NCI-H2107 treated with DMSO at 0.1 percent for 48 hours (cell line): ENCODE measurements at regions not wholly inside any gene's neighbourhood (a gene's known extent, or its start where the extent isn't known, plus 50 kb on each side); places are given as distances from the start of the nearest gene placed in this dataset.
"Not testable (repeated sequence)": the region's sequence is repeated elsewhere in the genome, so short reads cannot be mapped to it uniquely, and the experiment has no call there.

Experiments used
- DNase-seq: peaks from one replicate; lab custom pipeline; 2025; ENCODE audit not compliant: unreplicated experiment; lab: John Stamatoyannopoulos, UW

DNA sequence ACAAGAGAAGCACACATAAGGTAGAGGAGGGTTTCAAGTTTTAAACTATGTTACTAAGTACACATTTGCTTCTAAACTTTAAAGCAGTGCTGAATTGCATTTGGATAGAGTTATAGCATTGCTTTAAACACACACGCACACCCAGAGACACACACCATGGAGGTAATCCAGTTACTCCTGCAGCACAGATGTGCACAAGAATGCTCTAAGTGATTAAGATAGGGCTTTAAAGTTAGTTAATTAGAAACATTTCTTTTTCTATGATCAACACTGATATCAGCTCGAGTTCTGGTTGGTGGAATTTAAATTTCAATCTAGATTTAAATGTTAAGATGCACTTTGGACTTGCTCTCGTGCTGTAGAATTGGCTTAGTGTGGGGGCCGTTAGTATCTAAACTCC, 492.3 kb downstream of the ZEB2 start:
- DNase-seq = no peak

DNA sequence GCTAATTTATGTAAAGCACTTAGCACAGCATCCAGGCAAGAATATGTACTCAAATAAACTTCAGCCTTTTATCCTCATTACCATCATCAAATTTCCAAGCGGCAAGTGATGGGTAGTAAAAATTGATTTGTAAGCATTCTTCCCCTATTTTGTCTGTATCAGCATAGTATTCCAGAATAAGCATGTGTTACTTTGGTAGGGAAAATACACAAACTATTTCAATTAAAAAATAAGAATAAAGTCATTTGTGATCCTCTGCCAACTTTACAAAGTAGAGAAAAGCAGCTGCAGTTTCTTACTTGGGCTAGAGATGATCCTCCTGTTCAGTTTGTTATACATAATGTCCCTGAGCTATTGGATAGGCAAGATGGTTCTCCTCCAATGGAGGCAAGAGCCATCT, 493.2 kb downstream of the ZEB2 start:
- no peak for DNase-seq

DNA sequence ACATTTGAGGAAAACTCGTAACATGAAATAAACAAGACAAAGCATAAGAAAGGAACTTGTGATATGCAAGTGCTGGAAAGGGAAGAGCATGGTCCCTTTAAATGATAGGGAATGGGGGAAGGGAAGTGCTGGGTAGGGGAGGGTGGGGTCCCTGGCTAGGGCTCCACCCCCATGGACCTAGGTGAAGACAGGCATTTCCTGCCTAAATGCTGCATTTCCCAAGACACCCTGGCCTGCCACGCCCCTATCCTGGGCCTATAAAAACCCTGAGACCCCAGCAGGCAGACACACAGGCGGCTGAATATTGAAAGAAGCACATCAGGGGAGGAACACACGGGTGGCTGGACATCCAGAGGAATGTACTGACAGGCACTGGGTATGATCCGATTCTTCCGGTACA, 499.9 kb downstream of the ZEB2 start:
- DNase-seq = no peak

DNA sequence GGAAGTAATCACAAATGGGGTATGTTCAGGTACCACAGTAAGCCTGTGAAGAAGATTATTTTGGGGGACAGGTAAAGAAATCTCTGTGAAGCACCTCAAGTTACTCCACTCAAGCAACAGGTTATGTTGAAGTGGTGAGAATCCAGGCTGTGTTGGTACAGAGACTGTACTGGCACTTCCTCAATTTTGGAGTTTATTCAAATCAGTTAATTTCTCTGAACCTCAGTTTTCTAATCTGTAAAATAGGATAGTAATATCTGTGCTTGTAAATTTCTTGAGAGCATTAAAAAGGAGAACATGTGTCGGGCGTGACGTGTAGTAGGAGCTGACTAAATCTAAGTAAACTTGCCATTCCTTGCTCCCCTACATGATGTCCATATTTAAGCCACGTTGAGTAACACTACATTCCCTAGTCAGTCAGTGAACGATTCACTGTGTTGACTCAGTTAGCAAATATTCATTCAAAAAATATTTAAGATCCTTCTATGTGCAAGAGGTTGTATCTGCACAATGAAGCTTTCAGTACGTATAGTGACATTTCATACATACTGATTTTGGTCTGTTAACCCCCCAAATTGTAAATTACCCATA, 504.2 kb downstream of the ZEB2 start:
- no peak for DNase-seq

DNA sequence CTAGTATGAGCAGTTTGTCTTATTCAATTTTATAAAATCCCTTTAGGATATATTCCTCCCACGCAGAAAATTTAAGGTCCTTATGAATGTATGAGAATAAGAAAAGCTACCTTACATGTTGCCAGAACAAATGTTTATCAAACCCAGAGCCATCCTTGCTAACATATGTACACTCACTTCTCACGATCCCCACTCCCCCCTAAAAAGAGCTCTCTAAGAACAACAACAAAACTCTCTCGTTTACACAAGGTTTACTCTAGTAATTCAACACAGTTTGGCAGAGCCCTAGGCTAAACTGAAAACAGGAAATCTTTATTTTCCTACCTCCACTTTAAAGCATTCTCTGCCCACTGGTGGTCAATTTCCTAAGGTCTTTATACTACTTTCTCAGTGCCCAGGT, 504.9 kb downstream of the ZEB2 start:
- DNase-seq = no peak

DNA sequence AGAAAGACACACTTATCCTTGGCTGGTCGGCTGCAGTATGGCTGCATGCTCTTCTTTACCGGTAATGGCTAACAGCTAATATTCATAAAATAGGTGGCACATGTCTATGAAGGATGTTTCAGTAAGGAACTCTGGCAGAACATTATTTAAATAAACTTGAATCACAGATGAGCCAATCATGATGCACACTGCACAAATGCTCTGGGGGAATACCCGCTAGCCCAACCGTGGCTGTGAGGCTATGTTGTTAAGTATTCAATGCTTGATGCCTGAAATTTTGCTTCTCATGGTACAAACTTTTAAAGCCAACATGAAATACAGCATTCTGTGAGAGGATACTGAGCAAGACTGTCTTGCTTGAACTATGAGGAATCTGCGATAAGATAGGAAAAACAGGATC, 505.8 kb downstream of the ZEB2 start:
- no peak for DNase-seq

DNA sequence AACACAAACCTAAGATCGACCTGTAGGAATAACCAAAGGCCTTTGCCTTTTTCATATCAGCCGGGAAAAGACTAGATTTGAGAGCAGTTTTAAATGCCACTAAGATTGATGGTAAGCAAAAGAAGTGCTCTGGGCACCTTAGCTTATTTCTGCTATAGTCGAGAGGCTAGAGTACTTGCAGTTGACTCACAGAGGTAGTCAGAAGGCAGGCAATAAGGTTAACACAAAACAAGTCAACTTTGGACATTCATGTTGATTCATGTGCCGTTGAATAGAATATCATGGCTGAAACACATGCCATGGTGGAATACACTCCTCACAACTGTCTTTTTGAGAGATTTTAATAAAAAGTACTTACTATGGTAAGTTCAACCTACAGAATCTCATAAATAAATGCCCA, 507.6 kb downstream of the ZEB2 start:
- no peak for DNase-seq

DNA sequence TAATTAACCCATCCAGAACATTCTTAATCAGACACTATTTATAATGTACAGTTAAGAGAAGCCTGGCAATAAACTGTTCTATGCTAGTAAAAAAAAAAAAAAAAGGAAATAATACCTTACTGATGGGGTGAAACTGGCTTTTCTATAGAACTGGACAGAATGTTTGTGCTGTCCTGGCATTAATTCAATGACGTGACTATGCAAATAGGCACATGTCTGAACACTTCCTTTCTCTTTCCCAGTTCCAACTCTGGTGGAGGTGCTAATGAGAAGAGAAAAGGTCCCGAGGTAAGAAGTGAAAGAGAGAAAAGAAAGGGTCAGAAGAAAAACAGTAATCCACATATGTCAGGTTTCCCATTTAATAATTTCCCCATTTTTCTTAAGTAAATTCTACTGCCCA, 508.4 kb downstream of the ZEB2 start:
- no peak for DNase-seq

DNA sequence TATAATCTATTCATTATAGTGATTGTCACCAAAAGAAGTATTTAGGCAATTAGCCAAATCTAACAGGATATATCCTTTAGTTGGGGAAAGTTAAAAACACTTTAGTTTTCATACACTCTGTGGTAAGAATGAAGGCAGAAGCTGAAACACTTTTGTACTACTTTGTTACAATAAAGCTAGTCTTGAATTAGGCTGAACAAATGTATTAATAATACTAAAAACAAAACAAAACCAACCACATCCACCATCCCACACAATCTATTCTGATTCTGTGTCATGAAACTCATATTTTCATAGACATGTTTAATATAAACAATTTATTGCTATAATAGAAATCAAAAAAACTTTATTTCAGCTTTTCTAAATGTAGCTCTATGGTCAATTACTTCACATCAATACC, 508.8 kb downstream of the ZEB2 start:
- no peak for DNase-seq

DNA sequence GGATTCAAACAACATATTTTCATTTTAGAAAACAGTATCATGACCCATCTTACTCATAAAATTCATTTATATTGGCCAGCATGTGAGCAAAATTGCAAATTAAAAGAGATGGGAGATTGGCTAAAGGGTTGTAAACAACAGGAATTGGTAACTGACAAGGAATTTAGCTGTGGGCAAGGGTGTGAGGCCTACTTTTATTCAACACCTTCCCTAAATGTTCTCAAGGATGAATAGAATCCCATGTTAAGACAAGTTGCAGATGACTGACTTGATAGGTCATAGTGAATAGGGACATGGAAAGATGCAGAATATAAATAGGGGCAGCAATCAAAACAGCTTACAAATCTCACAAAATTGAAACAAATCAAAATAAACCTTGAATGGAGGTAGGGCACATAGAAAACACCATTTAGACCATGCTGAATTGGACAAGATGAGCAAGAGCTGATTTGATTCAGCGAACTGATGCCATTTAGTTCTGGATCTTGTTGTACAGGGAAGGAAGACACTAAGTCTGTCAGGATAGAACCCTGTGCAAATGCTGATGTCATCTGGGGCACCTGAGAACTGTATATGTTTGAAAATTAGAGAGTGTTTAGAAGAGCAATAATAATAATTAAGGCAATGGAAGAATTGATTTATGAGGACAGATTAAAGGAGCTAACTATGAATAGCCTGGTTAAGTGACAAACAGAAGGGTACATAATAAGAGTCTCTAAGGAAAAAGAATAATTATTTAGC, 509.7 kb downstream of the ZEB2 start:
- no peak for DNase-seq

DNA sequence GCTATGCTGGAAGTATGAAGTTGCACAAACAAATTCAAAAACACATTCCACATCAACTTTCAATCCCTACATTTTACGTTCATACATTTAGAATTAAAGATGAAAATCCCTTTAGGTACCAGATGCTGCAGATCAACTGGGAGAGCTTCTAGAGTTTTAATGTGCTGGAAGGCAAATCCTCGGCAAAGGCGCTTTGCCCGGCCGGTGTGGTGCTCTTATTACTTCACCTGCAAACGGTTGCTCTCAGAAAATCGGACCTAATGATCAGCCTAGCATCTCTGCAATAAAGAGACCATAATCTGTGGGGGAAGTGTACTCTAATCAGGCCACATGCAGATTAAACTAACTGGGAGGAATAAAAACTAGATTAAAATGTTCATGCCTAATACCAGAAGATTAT, 513.8 kb downstream of the ZEB2 start:
- DNase-seq = no peak

DNA sequence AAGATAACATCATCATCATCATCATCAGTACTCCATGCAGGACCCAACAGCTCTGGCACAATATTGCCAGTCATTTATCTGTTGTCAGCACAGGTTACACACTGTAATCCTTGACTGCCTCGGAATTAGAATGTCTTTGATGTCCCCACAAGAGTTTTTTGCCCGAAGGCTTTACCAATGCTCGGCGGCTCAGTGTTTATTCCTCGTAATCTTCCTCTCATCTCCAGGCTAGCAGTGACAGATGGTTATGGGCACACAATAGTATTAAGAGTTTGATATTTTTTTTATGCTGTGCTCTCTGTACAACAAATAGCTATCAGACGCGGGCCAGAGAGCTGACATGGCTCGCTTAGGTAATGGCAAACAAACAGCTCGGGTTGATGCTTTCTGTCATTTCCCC, 515.2 kb downstream of the ZEB2 start:
- DNase-seq = no peak

DNA sequence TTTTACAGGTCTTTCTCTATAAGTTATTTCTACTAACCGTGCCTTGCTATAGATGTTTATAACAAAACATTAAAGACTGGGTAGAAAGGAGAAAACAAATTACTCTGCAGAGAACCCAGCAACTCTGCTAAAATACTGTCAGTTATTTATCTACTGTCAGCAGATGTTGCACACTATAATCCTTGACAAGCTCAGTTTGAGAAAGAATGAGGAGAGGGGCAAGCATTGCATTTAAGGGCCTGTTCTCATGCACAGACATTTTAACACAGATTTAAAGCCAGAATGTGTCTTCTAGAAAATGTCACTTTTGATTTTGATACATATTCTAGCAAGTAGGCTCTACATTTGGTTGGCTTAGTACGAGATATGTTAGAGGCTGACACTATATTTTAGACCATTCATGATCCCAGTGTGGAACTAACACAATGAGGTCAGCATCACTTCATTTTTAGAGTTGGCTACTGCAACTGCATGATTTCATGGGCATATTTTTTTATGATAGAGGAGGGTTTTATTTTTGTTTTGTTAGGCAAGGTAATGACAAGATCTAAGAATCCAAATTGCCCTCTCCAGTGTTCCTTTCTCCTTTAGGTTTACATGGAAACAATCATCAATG, 516.4 kb downstream of the ZEB2 start:
- no peak for DNase-seq

DNA sequence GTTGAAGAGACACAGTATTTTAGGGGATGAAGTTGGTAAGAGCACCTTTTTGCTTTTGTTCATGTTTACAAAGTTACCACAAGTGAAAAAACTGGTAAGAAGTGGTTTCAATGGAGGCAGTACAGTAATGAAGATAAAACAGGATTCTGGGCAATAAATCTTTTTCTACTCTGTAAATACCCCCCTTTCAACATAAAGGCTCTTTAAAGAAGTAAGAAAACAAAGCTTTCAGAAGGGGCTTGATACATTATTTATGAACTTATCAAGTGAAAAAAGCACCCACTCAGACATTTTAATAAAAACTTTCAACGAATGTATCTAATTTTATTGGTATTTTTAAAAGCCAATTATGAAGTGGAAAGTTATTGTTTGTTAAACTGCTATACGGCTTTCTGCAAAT, 522.9 kb downstream of the ZEB2 start:
- no peak for DNase-seq

DNA sequence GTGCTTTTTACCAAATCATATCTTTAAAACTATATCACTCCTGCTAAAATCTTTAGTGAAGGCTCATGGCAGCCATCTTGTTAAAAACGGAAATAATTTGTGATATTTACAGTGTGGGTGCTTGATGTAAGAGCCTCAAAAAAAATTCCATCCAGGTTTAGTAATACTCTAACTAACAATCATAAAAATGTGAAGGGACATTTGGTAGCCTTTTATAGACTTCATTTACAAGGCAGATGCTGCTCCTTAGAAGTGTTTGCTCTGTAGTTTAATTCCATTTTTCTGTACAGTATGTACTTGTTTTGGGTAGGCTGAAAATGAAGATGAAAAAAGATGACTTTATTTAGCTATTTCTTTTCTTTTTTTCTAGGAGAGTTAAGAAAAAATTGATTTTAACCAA, 525.0 kb downstream of the ZEB2 start:
- no peak for DNase-seq

DNA sequence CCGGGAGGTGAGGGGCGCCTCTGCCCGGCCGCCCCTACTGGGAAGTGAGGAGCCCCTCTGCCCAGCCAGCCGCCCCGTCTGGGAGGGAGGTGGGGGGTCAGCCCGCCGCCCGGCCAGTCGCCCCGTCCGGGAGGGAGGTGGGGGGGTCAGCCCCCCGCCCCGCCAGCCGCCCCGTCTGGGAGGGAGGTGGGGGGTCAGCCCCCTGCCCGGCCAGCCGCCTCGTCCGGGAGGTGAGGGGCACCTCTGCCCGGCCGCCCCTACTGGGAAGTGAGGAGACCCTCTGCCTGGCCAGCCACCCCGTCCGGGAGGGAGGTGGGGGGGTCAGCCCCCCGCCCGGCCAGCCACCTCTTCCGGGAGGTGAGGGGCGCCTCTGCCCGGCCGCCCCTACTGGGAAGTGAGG, 528.3 kb downstream of the ZEB2 start:
- not testable (repeated sequence) for DNase-seq

DNA sequence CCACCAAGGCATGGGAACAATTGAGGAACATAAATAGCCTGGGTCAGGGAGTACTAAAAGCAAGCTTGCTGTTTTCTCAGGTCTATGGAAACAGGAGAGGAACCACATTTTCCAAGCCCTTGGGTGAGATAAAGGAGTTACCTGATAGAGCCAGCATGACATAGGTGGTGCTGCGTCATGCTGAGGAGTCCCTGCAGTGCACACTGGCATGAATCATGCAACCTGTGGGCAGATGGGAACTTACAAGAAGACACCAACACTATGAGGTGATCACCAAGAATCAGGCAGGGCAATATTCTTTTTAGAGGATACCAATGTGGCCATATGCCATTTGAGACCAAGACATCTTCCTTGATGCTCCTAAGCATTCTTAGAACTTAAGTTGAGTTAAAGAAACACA, 531.8 kb downstream of the ZEB2 start:
- DNase-seq = no peak

DNA sequence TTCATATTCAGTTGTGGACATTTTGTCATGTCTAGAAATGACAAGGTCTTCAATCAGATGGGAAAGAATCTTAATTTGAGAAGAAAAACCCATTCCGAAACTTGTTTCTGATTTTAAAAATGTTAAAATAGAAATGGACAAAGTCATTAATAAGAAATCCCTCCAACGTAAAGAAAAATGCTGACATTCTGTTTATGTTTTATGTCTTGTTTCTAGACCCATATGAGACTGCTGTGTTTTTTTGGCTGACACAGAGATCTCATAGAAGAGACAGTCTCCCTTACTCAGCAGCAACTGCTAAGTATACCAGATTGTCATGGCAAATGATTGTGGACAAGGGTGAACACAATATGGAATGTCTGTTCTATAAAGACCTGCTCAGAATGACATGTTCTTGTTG, 538.5 kb downstream of the ZEB2 start:
- DNase-seq = no peak

DNA sequence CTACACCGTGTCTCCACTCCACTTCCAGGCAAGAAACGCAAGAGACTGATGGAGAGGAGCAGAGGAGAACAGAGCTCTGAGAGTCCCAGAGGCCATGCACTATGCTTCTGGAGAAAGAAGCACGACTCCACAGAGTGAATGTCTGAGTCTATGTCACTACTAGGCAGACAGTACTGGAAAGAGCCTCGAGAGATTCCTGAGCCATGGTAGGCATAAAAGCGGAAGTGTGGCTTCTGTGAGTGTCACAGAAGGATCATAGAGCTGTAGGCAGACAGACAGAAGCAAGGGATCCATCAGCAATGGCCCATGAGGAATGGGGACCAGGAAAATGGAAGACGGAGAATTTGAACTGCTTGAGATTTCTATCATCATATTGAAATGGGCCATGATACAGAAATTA, 542.6 kb downstream of the ZEB2 start:
- DNase-seq = no peak

DNA sequence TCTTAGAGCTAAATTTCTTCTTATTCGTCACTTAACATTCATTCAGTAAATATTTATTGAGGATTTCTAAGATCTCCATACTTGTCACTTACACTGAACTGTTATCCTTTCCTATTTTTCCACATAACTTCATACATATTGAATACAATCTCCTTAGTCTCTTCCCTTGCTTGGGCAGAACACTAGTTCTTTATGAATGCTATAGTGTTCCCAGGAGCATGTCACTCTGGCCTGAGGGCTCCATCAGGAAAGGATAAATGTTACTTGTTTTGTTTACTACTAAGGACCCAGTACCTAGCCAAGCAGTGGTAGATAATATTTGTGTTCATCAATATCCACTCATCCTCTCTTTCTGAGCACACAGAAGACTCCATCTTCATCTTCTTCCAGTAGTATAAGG, 544.7 kb downstream of the ZEB2 start:
- DNase-seq = no peak

DNA sequence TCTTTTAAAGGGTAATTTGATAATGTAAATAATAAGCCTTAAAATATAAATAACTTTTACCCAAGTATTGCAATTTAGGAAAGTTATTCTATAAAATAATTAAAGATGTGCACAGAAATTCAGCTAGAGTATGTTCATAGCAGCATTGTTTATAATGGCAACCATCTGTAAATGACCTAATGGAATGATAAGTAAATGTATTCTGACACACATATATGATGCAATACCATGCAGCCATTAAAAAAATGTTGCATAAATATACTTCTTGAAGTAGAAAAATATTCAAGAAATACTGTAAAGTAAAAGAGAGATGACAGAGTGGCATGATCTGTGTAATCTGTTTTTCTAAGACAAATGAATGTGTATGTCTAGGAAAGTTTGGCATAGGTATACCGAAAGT, 545.7 kb downstream of the ZEB2 start:
- DNase-seq = no peak

DNA sequence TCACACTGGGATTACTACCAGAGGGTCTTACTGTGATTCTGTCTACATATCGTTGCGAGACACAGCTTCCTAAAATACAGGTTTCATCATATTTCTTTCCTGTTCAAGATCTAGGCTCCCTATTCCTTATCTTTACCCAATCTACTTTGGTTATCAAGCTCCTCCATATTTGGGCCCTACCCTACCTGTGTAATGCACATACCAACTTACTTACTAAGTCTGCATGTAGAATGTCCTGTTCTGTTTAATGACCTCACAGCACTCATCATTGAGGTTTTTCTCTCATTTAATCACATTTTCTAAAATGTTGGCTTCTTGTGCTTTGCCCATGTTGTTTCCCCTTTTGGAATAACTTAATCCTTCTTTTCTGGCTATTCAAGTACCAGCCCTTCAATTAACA, 551.1 kb downstream of the ZEB2 start:
- DNase-seq = no peak

DNA sequence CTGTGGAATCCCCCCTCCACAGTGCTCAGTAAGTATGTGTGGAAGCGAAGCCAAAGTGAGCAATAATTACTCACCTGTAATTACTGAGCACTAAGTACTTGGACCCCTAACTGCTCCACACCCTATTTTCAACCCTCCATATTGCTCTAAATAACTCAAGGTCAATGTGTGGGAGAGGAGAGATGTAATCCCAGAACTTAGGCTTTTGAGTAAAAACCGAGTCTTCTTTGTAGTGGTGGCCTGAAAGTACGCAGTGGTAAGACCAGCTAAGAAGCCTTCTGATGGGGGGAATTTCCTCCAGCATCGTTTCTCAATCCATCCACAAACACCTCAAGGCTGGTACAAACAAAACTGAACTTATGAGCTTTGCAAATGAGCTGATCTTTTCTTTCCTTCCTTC, 551.6 kb downstream of the ZEB2 start:
- no peak for DNase-seq
